ENCODE measurements at regions not wholly inside any gene's neighbourhood (a gene's known extent, or its start where the extent isn't known, plus 50 kb on each side); places are given as distances from the start of the nearest gene placed in this dataset.

DNA sequence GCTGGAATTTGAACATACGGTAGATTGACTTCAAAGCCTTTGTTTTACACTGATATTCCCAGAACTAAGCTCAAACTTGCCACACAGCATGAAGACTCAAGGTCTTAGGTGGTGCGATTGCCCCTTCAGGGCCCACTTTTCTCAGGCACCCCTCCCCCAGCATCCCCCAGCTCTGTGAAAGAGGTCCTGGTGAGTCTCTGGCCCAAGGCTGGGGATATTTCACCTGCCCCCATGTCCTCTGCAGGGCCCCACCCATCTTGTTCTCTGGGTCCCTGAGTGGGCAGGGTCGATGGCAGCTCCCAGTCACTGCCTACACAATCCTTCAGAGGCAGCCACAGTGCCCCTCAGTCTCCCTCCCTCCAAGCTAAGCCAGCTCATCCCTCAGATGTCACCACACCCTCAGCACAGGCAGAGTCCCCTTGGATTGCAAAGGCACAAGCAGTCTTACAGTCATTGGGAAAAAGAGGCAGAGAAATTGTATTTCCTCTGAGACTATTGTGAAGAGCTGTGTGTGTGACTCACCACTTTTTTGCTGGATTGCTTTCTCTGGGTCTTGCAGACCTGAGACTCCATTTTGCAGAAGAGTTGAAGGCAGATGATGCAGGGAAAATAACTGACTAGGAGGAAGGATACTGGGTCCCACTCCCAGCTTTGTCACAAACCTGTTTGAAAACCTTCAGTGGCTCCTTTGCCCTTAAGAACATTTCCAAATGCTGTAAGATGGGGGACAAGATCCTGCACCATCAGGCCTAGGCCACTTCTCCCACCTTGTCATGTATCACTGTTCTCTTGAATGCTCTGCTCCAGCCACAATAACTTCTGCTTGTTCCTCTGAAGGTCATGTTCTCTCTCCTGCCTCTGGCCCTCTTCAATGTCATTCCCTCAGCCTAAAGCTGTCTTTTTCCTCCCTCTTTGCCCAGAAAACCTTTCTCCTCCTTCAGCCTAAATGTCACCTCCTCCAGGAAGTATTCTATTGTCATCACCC is 119.1 kb upstream of the GRIK3 start:
- Mint-ChIP-seq H3K4me3 (ENCODE audit: low read depth) (no peak overlapping the region), H3K9me3 (no peaks in the 10 kb centered on the region), H3K4me1 (ENCODE audit: low read depth) (no peaks in the 10 kb centered on the region), H3K27me3 (ENCODE audit: low read depth) (no peaks in the 10 kb centered on the region), H3K36me3 (ENCODE audit: low read depth) (no peaks in the 10 kb centered on the region), H3K27ac (no peak overlapping the region)
- no peak for DNase-seq (ENCODE audit: low spot score)
- intact Hi-C loops (cut with micrococcal nuclease): no loop called here

DNA sequence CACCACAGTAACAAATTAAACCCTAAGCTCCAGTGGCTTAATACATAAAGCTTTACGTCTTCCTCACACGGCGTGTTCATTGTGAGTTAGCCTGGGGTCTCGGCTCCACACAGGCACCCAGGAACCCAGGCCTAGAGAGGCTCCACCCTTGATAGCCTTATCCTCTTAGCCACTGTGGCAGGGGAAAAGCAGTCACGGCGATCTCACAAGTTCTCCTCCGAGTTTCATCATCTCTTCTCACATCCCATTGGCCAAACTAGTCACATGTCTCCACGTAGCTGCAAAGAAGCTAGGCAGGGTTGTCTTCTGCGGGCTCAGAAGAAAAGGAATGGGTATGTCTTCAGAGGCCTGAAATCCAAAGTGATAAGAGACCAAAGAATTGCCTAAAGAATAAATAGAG is 122.3 kb upstream of the GRIK3 start:
- Mint-ChIP-seq H3K4me3 (ENCODE audit: low read depth) (no peak overlapping the region), H3K4me1 (ENCODE audit: low read depth) (no peaks in the 10 kb centered on the region), H3K36me3 (ENCODE audit: low read depth) (no peaks in the 10 kb centered on the region), H3K27ac (no peak overlapping the region), H3K27me3 (ENCODE audit: low read depth) (no peaks in the 10 kb centered on the region), H3K9me3 (no peaks in the 10 kb centered on the region)
- no peak for DNase-seq (ENCODE audit: low spot score)
- intact Hi-C loops (cut with micrococcal nuclease): no loop called here

DNA sequence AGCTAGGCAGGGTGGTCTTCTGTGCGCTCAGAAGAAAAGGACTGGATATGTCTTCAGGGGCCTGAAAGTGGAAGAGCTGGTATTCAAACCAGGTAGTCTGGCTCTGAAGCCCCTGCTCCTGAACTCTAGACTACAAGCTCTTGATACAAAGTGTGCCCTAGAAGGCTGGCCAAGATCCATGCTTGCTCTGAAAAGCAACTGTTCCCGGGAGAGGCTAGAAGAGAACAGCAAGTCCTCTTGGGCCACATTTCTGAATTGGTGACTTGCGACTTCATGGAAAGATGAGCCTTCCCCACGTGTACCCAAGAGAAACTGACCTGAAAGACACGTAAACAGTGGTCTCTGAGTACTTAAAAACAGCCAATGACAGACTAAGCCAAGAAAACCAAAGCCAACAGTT is 123.3 kb upstream of the GRIK3 start:
- H3K27me3 Mint-ChIP-seq (ENCODE audit: low read depth): no peaks in the 10 kb centered on the region
- no peak for DNase-seq (ENCODE audit: low spot score)
- no peak overlapping the region for H3K4me3 Mint-ChIP-seq (ENCODE audit: low read depth)
- H3K9me3 Mint-ChIP-seq: no peaks in the 10 kb centered on the region
- intact Hi-C loops (cut with micrococcal nuclease): no loop called here
- no peak overlapping the region for H3K27ac Mint-ChIP-seq
- no peaks in the 10 kb centered on the region for H3K36me3 Mint-ChIP-seq (ENCODE audit: low read depth)
- H3K4me1 Mint-ChIP-seq (ENCODE audit: low read depth): no peaks in the 10 kb centered on the region

DNA sequence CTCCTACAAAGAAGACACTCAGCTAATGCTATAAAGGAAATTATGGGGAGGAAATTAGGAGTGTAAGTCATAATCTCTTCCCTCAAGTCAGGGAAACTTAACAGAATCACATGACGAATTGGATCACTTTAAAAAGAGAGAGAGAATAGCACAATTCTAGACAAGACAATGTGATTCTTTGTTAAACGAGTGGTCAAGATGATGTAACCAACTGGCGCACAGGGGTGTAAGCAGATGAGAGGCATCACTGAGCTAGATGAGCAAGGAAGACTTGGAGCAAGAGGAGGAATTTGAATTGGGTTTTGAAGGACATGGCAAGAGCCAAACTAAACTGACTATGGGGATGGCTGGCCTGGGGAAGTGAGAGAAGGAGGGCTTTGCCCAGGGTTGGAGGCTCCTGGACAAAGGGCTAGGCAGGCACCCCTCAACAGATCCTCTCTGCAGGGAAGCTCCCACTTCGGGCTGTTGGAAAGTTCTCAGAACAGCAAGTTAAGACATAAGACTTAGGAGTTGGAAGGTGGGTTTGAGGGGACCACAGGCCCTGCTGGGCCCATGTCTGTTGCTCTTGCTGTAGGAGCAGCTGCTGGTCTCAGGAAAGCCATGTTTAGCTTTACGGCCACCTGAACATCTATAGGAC is 123.9 kb upstream of the GRIK3 start:
- DNase-seq (ENCODE audit: low spot score): no peak
- Mint-ChIP-seq H3K27ac (no peak overlapping the region), H3K27me3 (ENCODE audit: low read depth) (no peaks in the 10 kb centered on the region), H3K4me1 (ENCODE audit: low read depth) (no peaks in the 10 kb centered on the region), H3K9me3 (no peaks in the 10 kb centered on the region), H3K4me3 (ENCODE audit: low read depth) (no peak overlapping the region), H3K36me3 (ENCODE audit: low read depth) (no peaks in the 10 kb centered on the region)
- intact Hi-C loops (cut with micrococcal nuclease): no loop called here

DNA sequence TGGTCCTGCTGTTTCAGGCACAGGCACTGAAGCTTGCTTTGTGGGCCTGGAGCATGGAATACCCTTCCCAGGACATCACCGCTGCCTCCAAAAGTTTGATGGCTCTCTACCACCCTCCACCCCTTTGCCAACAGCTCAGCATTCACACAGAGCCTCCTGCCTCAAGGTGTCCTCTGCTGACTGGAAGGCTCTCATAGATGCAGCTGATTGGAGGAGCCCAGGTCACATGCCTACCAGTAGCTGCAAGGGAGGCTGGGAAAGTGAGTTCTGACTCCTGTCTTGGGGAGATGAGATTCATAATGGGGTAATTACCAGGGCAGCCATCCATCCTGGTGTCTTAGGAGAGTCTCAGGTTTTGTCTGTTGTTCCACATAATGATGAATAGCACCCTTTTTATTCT is 124.8 kb upstream of the GRIK3 start:
- DNase-seq (ENCODE audit: low spot score): no peak
- no peaks in the 10 kb centered on the region for H3K36me3 Mint-ChIP-seq (ENCODE audit: low read depth)
- H3K4me1 Mint-ChIP-seq (ENCODE audit: low read depth): no peaks in the 10 kb centered on the region
- intact Hi-C loops (cut with micrococcal nuclease): no loop called here
- no peak overlapping the region for H3K27ac Mint-ChIP-seq
- no peak overlapping the region for H3K4me3 Mint-ChIP-seq (ENCODE audit: low read depth)
- H3K9me3 Mint-ChIP-seq: no peaks in the 10 kb centered on the region
- no peaks in the 10 kb centered on the region for H3K27me3 Mint-ChIP-seq (ENCODE audit: low read depth)

DNA sequence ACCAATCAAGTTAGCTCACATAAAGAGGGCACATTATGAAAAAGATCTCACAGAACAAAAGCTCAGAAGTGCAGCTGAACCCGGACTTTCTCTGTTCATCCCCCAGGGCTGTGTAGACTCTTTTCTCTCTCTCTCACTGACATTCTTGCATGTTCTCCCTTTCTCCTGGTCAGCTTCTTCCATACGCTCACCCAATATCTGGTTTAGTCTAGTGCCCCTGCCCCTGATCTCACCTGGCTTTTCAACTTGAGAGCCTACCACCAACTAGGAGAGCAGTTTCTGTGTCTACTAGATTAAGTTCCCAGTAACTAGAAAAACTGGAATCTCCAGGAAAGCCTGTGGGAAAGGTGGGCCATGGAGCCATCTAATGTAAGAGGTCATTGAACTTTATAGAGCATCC is 126.9 kb upstream of the GRIK3 start:
- Mint-ChIP-seq H3K4me1 (ENCODE audit: low read depth) (no peaks in the 10 kb centered on the region), H3K4me3 (ENCODE audit: low read depth) (no peak overlapping the region), H3K27ac (no peak overlapping the region), H3K27me3 (ENCODE audit: low read depth) (no peaks in the 10 kb centered on the region), H3K9me3 (no peaks in the 10 kb centered on the region), H3K36me3 (ENCODE audit: low read depth) (no peaks in the 10 kb centered on the region)
- DNase-seq (ENCODE audit: low spot score): no peak
- intact Hi-C loops (cut with micrococcal nuclease): no loop called here

DNA sequence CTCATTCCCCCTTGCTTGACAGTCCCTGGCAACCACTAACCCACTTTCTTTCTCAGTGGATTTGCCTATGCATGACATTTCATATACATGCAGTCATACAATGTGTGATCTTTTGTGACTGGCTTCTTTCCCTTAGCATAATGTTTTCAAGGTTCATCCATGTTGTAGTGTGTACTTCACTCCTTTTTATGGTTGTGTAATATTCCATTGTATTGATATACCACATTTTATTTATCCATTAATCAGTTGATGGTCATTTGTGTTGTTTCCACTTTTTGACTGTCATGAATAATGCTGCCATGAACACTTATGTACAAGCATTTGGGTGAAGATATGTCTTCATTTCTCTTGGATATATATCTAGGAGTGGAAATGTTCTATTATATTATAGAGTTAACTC is 127.7 kb upstream of the GRIK3 start:
- intact Hi-C loops (cut with micrococcal nuclease): no loop called here
- Mint-ChIP-seq H3K36me3 (ENCODE audit: low read depth) (no peaks in the 10 kb centered on the region), H3K4me3 (ENCODE audit: low read depth) (no peak overlapping the region), H3K27me3 (ENCODE audit: low read depth) (no peaks in the 10 kb centered on the region), H3K9me3 (no peaks in the 10 kb centered on the region), H3K27ac (no peak overlapping the region), H3K4me1 (ENCODE audit: low read depth) (no peaks in the 10 kb centered on the region)
- DNase-seq (ENCODE audit: low spot score): no peak

DNA sequence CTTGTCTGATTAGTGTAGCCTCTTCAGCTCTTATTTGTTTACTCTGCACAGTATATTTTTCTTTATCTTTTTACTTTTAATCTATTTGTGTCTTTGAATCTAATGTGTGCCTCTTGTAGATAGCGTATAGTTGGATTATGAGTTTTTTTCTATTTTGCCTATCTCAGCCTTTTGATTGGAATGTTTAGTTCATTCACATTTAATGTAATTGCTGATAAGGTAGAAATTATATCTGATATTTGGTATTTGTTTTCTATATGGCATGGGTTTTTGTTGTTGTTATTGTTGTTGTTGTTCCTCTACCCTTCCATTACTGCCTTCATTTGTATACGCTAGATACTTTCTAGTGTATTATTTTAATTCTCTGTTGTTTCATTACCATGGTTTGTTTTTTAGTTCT is 131.7 kb upstream of the GRIK3 start:
- intact Hi-C loops (cut with micrococcal nuclease): no loop called here
- no peak overlapping the region for H3K4me3 Mint-ChIP-seq (ENCODE audit: low read depth)
- no peaks in the 10 kb centered on the region for H3K9me3 Mint-ChIP-seq
- peaks cover 6% of the 10 kb centered on the region for H3K4me1 Mint-ChIP-seq (ENCODE audit: low read depth)
- H3K27me3 Mint-ChIP-seq (ENCODE audit: low read depth): peaks cover 2% of the 10 kb centered on the region
- H3K36me3 Mint-ChIP-seq (ENCODE audit: low read depth): no peaks in the 10 kb centered on the region
- no peak overlapping the region for H3K27ac Mint-ChIP-seq
- no peak for DNase-seq (ENCODE audit: low spot score)

DNA sequence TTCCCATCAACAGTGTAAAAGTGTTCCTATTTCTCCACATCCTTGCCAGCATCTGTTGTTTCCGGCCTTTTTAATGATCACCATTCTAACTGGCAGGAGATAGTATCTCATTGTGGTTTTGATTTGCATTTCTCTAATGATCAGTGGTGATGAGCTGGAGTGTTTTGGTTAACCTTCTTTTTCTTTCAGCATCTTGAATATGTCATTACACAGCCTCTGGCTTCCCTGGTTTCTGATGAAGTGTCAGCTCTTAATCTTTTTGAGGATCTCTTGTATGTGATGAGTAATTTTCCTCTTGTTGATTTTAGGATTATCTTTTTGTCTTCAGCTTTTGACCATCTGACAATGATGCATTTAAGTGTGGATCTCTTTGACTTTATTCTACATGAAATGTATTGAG is 133.2 kb upstream of the GRIK3 start:
- Mint-ChIP-seq H3K36me3 (ENCODE audit: low read depth) (no peaks in the 10 kb centered on the region), H3K4me1 (ENCODE audit: low read depth) (peaks cover 6% of the 10 kb centered on the region), H3K27ac (no peak overlapping the region), H3K4me3 (ENCODE audit: low read depth) (no peak overlapping the region), H3K9me3 (no peaks in the 10 kb centered on the region), H3K27me3 (ENCODE audit: low read depth) (peaks cover 2% of the 10 kb centered on the region)
- intact Hi-C loops (cut with micrococcal nuclease): no loop called here
- DNase-seq (ENCODE audit: low spot score): no peak

DNA sequence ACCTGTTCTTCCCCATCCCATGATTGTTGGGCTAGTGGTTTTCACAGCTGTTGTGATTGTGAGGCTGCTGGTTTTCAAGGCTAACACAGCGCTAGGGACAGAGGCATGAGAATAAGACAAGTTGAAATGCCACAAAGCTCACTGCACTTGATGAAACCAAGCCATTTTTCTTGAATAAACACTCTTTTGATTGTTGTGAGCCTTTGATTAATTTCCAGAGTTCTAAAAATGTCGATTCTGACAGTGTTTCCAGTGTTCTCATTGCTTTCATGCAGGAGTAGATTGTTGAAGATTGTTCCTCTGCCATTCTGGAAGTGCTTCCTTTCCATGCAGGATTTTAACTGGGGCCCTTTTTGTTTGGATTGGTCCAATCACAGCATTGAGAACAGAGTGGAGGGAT is 134.9 kb upstream of the GRIK3 start:
- intact Hi-C loops (cut with micrococcal nuclease): no loop called here
- peaks cover 6% of the 10 kb centered on the region for H3K4me1 Mint-ChIP-seq (ENCODE audit: low read depth)
- no peak for DNase-seq (ENCODE audit: low spot score)
- no peaks in the 10 kb centered on the region for H3K36me3 Mint-ChIP-seq (ENCODE audit: low read depth)
- no peaks in the 10 kb centered on the region for H3K9me3 Mint-ChIP-seq
- H3K4me3 Mint-ChIP-seq (ENCODE audit: low read depth): no peak overlapping the region
- peaks cover 5% of the 10 kb centered on the region for H3K27me3 Mint-ChIP-seq (ENCODE audit: low read depth)
- H3K27ac Mint-ChIP-seq: no peak overlapping the region

DNA sequence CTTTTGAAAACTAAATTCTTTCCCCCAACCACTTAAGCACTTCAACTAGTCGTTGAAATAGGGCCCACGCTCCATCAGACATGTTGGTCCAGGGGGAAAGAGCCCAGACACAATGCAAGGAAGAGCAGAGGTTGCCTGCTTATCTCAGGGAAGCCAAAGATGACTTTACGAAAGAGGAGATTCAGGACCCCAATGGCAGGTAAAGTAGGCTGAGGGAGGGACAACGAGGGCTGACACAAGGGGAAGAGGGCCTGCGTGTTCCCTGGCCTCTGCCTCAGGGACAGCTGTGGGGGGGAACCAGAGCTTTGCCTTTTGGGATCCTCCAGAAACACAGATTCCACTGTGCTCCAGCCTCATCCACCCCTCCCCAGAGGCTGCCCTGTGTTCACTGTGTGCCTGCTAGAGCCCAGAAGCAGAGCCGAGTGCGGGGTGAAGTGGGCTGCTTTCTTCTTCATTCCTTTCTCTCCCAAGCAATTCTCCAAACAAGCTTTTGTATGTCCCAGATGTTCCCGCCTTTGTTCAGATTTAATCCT is 135.5 kb upstream of the GRIK3 start:
- Mint-ChIP-seq H3K9me3 (no peaks in the 10 kb centered on the region), H3K27me3 (ENCODE audit: low read depth) (peaks cover 5% of the 10 kb centered on the region), H3K27ac (no peak overlapping the region), H3K4me1 (ENCODE audit: low read depth) (peaks cover 6% of the 10 kb centered on the region), H3K4me3 (ENCODE audit: low read depth) (no peak overlapping the region), H3K36me3 (ENCODE audit: low read depth) (no peaks in the 10 kb centered on the region)
- intact Hi-C loops (cut with micrococcal nuclease): no loop called here
- DNase-seq (ENCODE audit: low spot score): no peak

DNA sequence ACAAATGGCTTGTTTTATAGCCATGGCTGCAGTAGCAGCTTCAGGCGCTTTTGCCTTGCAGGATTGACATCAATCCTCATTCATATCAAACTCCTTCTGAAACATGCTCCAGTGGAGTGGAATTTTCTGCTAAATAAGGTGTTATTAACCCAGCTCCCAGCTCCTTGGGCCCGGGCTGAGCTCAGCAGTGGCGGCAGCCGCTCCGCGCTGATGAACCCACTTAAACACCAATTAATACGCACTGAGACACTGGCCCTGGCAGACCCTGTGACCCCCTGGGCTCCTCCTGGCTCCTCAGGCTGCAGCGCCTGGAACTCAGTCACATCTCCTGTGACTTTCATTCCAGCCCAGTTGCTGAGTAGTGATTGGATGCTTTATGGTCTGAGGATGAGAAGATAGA is 137.4 kb upstream of the GRIK3 start:
- H3K27me3 Mint-ChIP-seq (ENCODE audit: low read depth): peaks cover 5% of the 10 kb centered on the region
- intact Hi-C loops (cut with micrococcal nuclease): no loop called here

DNA sequence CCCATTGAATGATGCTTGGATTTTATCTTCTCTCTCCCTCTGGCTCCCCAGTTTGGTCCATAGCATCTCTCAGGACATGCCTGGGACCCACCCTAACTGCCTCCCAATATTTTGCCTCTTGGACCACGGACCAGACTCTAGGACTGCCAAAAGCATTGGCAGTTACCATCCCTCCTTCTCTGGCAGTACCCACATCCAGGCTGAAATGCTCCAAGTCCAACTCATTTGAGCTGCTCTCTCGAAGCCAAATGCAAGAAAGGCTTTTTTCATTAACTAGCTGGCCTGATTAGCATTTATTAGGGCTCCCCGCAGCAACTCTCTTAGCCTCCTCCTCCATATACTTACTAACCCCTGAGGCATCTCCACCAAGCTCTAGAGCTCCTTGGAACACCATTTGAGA is 140.0 kb upstream of the GRIK3 start:
- intact Hi-C loops (cut with micrococcal nuclease): no loop called here
- peaks cover 3% of the 10 kb centered on the region for H3K27me3 Mint-ChIP-seq (ENCODE audit: low read depth)
- no peak overlapping the region for H3K27ac Mint-ChIP-seq
- H3K36me3 Mint-ChIP-seq (ENCODE audit: low read depth): no peaks in the 10 kb centered on the region
- no peak overlapping the region for H3K4me3 Mint-ChIP-seq (ENCODE audit: low read depth)
- H3K9me3 Mint-ChIP-seq: no peaks in the 10 kb centered on the region
- H3K4me1 Mint-ChIP-seq (ENCODE audit: low read depth): no peaks in the 10 kb centered on the region
- DNase-seq (ENCODE audit: low spot score): no peak

More for the DNA sequence above, 137.4 kb upstream of the GRIK3 start:
- no peak for DNase-seq (ENCODE audit: low spot score)
- Mint-ChIP-seq H3K27ac (no peak overlapping the region), H3K36me3 (ENCODE audit: low read depth) (no peaks in the 10 kb centered on the region), H3K9me3 (no peaks in the 10 kb centered on the region), H3K4me1 (ENCODE audit: low read depth) (peaks cover 6% of the 10 kb centered on the region), H3K4me3 (ENCODE audit: low read depth) (no peak overlapping the region)

All from activated T-helper 2 cell treated with anti-CD3 and anti-CD28 coated beads, Interferon-gamma antibody, Interleukin-2, Interleukin-4, amounts not matched to agents 10 μg/mL and 5 μg/mL and 100 μg/mL, durations not matched to agents 14 hours and 24 hours and 36 hours (primary cell).